HG02943 (cell line): ENCODE measurements at regions not wholly inside any gene's neighbourhood (a gene's known extent, or its start where the extent isn't known, plus 50 kb on each side); places are given as distances from the start of the nearest gene placed in this dataset.
A peak's percentile ranks its signal among the peaks of the same experiment; 100 is the strongest.
"Not testable (repeated sequence)": the region's sequence is repeated elsewhere in the genome, so short reads cannot be mapped to it uniquely, and the experiment has no call there.

Source experiments
- ATAC-seq: cut with Tn5 transposase; IDR thresholded peaks from one replicate; pipeline ENCODE4 v1.9.1; 2021; ENCODE audit warnings: mild to moderate bottlenecking, low read depth, moderate library complexity; ENCODE audit not compliant: unreplicated experiment

GRCh38 chr11:27244900-27245299 lies 118.1 kb downstream of the CCDC34 start:
- no peak for ATAC-seq

GRCh38 chr11:27242591-27242990 lies 120.4 kb downstream of the CCDC34 start:
- no peak for ATAC-seq

DNA sequence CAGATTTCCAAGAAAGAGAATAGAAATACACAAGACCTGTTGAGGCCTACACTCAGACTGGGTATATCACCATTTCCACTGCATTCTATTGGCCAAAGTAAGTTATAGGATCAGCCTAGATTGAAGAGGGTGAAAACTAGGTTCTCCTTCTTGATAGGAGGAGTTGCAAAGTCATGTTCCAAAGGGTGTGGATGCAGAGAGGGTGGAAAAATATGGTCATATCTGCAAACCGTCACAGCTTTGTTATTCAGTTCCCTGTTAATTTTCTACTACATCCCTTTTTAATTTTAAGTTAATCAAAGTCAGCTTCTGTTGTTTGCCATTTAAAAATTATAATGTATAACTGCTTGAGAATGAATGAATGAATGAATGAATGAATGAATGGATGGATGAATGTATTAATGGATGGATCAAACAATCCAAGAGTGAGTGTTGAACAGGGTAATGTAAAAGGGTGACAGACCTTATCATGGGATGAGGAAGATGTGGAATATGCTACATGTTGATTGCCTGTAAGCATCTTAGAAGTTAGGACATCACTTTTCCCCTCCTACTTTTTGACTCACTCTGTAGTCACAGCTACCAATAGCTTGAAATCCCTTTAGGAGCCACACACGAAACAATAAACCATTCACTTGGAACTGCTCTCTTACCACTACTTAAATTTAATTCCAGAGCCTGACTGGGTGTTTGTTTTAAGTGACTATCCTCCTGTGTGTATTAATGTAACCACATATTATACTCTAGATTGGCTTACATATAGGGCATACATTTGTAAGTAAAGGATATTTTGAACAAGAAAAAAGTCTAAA lies 121.5 kb downstream of the CCDC34 start:
- ATAC-seq, result no peak

- ATAC-seq, result no peak
Observed at GRCh38 chr11:27239305-27239942, 123.6 kb downstream of the CCDC34 start.

DNA sequence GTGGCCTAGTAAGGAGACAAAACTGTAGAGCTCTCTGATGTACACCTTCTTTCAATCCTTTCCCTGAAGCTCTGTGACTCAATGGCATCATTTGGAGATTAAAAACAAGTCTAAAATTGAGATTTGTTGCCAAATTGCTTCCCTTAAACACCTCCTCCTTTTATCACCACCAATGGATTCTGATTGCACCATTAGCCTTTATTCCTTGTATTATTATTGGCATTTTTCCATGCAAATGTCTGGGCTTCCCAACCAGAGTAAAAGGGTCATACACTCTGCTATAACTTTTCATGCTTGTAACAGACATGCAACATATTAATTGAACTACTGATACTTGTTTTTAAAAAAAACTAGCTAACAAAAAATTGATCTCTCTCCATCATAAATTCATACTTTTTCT lies 124.2 kb downstream of the CCDC34 start:
- no peak for ATAC-seq

DNA sequence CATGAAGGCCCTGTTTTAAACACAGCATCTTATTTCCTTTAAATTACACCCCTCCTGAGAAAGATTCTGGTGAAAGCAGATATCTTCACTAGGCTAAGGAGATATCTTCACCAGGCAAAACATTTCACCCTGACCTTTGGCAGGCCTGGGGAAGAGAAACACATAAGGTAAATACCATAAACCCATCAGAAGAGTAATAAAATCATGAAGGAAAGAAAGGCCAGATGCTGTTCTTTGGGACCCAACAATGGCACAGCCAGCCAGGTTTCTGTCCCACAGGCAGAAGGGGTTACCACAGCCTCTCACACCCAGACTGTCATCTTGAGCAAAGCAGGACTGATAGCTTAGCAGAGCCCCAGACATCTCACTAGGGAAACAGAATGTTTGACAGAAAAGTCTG lies 125.4 kb downstream of the CCDC34 start:
- ATAC-seq, result no peak

- no peak for ATAC-seq
Observed at GRCh38 chr11:27234961-27235360, 128.1 kb downstream of the CCDC34 start.

- peak; percentile 91 for ATAC-seq
Observed at GRCh38 chr11:27234043-27234668, 128.9 kb downstream of the CCDC34 start.

DNA sequence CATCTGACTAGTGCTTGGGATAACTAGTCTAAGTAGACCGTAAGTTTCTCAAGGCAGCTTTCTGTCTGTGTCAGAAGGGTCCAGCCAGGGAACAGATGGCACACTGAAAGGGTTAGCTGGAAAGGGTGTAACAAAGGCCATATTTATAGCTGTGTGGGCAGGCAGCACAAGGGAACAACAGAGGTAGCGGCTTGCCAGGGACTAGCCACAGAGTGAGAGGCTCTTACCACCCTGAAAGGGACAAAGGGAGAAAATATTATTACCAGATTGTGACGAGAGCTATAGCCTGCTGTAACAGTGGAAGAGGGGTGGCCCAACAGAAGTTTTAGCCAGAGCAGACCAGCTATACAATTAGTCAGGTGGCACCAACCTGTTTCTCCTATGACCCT lies 129.4 kb downstream of the CCDC34 start:
- ATAC-seq, result peak; percentile 22

DNA sequence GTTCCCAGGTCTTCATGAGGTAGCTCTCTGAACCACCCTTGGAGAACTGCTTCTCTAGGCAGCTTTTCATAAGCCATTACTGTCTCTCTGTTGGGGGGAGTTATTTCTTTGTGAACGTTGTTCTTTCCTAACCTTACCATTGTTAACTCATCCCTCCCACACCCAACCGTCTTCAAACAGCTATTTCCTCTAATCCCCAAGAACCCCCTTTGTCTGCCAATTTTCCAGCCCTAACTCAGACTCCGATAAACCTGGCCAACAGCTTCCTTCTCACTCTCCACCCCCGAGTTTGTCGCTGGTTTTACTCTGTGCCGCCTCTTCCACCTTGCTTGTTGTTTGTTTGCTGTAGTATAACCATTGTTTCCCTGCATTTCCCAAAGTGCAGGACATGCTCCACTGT lies 131.5 kb downstream of the CCDC34 start:
- no peak for ATAC-seq

- no peak for ATAC-seq
Observed at GRCh38 chr11:27230192-27230572, 132.8 kb downstream of the CCDC34 start.

DNA sequence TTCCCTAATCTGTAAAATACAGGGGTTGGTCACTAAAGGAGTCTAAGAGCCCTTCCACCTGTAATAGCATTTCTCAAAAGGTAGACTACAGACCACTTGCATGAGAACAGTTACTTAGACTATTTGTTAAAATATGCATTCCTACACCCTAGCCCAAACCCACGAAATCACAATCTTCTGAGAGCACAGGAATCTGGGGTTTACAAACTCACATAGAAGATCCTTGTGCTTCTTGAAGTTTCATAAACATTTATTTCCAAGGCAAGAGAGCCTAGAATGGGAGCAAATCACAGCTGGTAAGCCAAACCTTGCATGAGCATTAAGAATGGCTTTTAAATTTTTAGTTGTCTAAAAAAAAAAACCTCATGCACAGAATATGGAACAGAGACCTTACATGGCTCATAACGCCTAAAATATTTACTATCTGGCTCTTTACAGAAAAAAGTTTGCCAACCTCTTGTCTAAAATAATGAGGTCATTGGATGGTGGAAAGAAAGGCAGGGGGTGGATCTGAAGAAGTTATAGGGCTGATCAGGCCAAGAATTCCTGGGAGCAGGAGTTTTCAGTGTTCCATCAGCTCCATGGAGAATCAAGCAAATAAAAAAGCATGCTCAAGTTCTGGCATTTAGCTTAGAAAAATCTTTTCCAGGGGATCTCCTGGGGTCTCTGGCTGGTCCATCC lies 133.4 kb downstream of the CCDC34 start:
- no peak for ATAC-seq

- no peak for ATAC-seq
Observed at GRCh38 chr11:27228906-27229290, 134.1 kb downstream of the CCDC34 start.

DNA sequence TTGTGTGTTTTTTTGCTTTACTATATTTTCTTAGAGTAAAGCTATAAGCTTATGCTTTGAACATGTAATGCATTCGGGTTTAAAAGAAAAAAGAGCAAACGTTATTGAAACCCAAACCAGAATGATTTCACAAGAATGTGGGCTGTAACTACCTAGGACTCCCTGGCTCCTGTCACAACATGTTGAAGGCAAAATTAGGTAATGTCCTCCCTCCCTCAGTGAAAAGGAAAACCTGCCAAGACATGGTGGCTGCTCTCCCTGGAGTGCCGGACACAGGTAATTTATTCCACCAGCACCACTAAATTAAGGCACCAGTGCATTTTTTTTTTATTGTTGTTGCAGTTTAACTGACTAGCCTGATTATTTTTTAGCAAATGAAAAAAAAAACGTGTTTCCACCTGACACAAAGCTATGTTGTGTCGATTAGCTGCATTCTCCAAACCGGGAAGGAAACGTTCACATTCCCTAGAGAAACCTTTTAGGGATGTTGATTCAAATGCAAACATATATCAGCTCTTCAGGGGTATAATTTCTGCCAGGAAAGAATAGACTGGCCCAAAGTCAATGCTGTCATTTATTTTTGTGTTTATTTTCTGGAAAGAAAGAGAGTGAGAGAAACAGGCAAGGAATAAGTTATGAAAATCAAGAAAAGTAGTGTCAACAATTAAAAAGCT lies 134.6 kb downstream of the CCDC34 start:
- ATAC-seq, result no peak

GRCh38 chr11:27227736-27228135 lies 135.3 kb downstream of the CCDC34 start:
- no peak for ATAC-seq

DNA sequence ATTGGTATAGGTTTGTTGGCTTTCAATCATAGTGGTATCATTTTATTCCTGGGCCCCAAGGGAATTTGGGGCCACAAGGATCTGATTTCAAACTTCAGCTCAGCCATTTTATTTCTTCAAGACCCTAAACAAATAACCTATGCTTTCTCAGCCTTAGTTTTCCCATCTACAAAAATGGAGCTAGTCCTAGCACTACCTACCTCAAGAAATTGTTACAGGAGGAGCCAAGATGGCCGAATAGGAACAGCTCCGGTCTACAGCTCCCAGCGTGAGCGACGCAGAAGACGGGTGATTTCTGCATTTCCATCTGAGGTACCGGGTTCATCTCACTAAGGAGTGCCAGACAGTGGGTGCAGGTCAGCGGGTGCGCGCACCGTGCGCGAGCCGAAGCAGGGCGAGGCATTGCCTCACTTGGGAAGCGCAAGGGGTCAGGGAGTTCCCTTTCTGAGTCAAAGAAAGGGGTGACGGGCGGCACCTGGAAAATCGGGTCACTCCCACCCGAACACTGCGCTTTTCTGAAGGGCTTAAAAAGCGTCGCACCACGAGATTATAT lies 143.5 kb downstream of the CCDC34 start:
- not testable (repeated sequence) for ATAC-seq

GRCh38 chr11:27218421-27219038 lies 144.5 kb downstream of the CCDC34 start:
- no peak for ATAC-seq

DNA sequence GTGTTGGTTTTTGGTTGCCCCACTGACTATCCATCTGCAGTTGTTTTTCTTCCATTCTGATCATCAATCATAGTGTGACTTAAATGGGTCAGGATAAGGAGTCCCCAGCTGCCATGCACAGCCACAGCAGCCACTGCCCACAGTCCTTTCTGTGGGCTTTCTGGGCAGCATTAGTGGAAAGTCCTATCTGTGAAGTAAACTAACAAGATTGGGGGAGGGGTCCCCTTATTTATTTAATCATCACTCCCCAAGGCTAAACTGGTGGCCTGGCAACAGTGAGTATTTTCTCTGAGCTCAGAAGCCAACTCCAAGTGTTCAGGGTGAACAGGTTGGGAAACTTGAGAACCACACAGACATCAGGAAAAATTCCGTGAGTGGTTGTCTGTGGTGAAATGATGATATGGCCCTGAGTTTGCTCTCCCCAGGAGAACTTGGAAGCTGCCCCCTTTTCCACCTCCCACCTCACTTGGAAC lies 145.0 kb downstream of the CCDC34 start:
- no peak for ATAC-seq

DNA sequence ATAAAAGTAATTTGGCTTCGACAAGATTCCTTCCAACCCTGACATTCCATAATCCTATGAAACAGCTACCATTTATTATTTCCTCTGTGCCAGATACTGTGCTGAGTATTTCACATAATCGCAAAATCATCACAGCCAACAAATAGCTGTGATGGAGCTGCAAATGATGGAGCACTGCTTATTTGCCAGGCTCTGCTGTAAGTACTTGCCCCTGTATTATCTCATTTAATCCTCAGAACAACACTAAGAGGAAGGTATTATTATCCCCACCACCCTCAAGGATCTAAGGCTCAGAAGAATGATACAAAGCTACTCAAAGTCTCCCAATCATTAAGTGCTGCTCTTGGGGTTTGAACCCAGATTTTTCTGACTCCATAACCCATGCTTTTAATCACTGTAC lies 145.5 kb downstream of the CCDC34 start:
- ATAC-seq, result no peak
